LHCN-M2 (cell line): ENCODE measurements at regions not wholly inside any gene's neighbourhood (a gene's known extent, or its start where the extent isn't known, plus 50 kb on each side); places are given as distances from the start of the nearest gene placed in this dataset.

ENCODE experiments used
- DNase-seq: peaks from one replicate; pipeline ENCODE4 v3.0.0-alpha.2; 2012; ENCODE audit warnings: low read depth

DNA sequence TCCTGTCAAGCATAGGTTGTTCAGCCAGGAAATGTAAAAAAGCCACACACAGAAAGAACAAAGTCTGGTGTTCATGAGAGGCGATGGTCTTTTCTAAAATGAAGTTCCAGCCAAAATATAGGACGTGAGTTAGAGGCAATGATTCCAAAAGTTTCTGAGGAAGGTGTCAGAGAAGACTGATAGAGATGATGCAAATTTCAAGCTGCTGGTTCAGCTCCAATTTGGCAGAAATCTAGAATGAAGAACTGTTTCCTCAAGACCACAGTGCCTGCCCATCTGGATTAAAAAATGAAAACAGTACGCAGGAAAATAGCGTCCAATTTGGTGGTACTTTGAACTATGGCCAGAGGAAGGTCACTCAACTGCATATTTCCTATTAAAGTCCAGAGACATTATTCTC lies 672.9 kb downstream of the SQOR start:
- DNase-seq: no peak

DNA sequence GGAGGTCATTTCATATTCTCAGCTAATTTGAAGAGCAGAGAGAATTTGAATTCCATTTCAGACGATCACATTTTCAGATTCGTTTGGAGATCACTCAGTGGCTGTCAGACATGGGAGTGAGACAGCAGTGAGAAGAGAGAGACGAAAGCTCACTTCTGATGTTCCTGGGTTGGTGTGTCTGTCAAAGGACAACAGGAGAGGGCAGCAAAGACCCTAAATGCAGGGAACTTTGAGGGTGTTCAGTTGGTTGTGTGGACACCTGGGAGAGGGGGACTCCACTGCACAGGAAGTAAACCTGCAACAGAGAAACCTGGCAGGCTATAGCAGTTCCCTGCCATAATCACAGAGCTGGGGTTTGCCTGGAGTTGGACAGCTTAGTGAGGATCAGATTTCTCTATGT lies 675.1 kb downstream of the SQOR start:
- DNase-seq: no peak

DNA sequence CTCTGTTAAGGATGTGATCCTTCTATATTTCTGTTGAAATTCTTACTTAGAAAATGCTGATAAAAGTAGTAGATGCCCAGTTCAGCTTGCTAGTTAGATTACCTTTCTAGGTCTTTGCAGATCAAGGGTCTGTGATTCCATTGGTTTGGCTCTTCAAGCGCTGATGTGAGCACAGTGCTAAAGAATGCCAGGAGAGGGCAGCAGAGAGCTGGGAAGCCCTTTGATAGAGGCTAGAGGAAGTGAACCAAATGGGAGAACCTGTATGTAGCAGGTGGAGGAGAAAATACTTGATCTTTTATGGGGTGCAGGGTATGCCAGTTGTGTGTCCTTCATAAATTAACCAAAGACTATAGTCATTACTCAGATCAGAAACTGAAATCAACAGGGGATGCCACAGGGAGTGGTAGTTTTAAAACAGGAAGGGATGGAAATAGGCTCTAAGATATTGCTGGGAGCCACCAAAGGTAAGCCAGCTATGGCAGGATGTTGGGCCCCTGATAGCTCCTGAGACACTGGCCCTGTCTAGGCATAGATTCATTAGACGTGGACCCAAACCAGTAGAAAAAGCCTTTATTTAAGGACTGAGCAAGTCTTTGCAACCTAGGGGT lies 677.4 kb downstream of the SQOR start:
- peak; percentile 7 for DNase-seq

DNA sequence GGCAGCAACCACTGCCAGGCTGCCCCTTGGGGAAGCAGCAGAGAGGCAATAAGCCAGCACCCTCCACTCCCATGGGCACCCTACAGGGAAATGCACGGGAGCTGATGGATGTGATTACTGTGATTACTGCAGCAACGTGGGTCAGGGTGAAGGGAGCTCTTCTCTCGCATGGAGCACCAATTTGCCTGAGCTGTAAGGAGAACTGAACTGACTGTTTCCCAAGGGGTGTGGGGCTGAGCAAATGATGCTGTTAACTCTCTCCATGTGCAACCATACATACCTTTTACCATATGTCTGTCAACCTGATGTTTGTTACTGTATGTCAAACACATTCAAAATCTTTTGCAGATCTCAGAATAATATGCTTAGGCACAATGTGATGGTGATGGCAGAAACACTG lies 680.6 kb downstream of the SQOR start:
- DNase-seq: no peak

DNA sequence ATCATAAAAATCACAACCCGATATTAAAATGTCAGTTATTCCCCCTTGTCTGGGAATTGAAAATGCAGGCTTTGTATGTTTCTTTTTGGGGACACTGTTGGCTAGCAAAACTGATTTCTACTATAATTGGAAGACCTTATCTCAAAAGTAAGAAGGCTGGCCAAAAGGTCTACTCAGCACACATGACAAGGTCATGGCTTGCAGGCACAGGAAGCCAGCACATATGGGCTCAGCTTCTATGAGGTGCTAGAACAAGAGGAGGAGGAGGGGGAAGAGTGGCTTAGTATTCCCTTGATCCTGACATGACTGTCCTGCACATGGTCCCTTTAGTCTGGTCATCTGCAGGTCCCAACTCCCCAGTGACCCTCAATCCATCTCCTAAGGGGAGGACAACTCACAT lies 681.2 kb downstream of the SQOR start:
- DNase-seq: no peak

DNA sequence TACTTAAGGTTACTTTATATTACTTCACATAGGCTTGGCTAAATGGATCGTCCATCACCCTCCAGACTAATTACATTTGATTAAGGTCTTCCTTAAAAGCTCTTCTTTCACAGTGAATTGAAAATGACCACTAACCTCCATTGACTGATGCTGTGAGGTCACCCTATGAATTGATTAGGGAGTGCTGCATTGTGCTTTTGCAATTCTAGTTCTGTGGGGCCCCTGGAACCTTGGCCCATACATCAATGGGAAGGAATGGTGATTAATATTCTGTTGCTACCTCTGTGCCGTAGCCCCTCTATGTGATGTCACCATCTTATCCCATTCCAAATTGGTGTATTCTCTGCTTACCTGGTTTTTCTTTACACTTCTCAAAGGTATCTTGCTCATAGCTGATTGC lies 682.2 kb downstream of the SQOR start:
- no peak for DNase-seq

DNA sequence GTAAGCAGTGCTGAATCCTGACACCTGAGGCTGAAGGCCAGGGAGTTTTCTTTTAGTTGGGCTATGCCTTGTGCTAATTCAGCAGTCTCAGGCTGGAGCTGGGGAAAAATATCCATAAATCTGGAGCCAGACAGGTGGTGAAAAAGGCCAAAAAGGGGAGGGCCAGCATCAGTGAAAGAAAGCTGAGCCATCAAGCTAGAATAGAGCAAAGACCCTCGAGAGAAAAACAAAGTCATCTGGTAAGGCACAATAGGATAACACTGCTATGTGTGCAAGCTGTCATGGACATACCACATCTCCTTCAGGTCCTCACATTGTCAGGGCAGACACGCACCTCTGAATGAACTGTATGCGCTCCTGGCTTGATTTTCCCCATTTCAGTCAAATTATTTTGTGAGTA lies 687.9 kb downstream of the SQOR start:
- DNase-seq: no peak

DNA sequence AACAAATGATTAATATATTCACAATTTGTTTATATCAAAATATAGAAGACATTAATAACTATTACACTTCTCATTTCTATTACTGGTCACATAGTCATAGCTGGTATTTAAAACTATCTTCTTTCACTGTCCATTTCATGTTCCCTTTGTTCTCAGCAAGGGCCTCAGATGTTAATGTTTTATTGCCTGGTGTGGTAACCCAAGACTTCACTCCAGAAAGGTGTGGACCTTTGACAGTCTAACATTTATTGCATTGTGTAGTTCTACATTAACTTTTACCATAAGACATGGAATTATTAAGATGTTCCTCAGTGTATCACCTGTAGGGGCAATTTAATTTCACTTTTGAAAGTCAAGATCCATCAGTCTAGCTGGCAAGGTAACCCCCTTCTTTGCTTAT lies 691.3 kb downstream of the SQOR start:
- DNase-seq: no peak

DNA sequence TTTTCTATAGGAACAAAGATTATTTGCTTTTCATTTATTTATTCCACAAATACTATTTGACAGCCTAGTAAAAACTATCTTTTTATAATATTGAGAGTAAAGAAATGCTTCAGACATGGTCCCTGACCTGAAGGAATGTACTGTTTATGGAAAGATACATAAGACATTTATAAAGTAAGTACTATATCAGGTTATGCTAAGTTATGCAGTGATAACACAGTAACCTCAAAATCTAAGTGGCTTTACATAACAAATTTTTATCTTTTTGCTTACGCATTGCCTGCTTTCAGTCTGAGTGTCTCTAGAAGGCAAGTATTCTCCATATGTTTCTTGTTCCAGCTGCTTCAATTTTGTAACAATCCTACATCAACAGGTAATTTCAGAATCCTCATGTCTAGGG lies 694.0 kb downstream of the SQOR start:
- no peak for DNase-seq

DNA sequence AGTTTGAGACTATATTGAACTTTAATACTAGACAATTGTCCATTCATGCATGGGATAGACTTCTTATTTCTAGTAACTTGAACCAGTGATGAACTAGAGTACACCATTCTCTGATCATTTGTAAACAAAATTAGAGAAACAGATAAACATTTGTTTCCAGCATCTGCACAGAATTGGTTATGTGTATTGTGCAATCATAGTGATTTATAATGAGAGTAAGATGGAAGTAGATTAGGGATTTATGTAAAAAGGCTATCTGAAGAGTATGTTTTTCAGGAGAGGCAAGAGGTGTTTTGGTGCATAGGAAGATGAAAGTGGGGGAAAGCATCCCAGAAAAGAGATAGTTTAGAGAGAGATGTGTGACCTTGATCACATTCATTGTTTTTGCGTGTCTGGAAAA lies 695.0 kb downstream of the SQOR start:
- DNase-seq: no peak

DNA sequence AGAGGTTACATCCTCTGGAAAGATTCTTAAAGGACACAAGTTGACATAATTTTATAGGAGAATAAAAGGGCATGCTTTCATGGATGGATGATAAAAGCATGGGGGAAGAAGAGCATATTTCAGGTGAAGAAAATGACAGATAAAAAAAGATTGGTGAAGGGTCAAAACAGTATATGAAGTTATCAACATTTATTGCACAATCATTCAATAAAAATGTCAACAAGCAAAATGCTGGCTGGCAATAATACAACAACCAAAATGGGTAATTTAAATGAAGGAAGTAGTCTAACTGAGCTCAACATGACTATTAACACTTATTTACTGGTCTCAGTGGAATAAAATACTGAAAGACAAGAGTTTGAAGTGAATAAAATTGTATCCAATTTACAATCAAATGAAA lies 696.7 kb downstream of the SQOR start:
- no peak for DNase-seq

DNA sequence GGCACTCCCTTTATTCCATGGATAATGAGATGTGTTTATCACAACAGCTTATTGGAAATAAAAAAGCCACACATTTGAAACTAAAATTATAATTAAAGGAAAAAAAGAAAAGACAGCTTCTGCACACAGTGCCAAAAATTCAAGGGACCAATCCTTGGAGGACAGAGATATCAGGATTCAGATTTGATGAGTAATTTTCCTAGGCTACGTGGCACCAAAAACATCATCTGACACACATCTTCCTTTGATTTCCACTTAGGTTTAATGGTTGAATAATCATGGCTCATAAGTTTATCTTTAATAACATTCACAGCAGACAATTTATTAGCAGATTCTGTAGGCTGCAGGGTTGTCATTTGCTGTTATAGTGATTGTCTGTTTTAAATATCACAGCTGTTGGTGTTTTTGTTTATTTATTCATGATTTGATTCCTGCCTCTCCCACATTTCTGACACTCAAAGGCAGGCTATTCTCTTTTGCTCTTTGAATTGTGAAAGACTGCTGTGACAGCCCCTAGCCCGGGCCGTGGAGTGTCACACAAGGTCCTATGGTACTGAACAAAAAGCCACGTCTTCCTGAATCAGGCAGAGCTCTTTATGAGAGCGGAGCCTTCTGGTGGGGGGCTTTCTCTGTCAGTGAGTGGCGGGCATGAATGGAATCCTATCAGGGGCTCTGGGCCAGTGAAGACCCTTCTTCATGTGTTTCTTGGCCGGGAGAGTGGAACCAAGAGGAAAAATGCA lies 708.5 kb downstream of the SQOR start:
- no peak for DNase-seq

DNA sequence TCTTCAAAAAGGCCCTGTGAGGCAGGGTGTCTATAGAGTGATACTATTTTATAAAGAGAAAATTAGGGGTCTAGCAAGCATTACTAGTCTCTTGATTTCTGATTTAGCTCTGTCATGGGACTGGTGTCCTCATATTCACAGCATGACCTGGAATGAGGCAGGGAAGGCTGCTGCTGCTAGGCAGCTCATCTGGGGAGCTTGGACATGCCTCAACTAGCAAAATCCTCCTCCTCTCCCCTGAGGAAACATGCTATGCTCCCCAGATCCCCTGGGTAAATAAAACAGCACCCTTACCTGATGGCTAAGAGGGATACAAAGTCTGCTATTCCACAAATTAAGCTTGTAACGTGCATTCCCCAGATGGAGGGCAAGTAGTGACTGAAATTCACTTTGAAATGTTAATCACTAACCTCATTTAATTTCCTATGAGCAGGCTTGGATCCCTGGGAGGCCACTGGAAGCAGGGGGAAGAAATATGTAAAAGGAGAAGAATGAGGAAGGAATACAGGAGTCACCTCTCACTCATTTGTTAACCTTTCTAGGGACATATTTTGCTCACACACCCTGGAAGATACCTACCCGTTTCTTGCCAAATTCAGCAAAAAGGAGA lies 709.4 kb downstream of the SQOR start:
- DNase-seq: no peak

DNA sequence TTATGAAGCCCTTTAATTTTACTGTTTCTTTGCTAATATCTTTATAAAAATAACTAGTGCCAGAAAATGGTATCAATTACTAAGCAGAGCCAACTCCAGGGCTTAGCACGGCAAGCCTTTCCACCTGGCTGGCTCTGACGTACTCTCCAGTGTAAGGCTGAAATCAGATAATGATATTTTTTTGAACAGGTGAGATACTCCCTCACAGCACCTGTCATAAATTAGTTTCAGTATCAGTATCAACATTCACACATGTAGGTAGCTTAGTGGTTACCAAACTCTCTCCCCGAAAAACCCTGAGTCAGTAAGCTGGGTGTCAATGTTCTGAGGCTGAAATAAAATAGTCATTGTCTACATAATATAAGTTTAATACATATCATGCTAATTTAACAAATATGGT lies 710.1 kb downstream of the SQOR start:
- no peak for DNase-seq

DNA sequence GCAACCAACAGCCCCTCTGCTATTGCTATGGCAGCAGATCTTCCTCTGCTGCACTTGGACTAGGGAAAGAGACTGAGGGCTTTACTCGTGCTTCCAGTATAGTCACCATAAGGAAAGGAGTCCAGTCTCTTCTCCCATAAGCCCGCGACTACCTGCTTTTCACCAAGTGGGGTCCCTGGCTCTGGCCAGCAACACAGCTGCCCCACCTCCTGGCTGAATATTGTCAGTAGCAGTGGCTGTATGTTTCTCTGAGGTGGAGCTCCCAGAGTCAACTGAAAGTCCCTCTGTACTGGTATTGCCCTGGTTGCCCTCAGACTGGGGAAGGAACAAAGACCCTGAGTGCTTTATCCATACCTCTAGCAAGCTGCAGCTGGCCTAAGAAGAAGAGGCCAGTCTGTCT lies 719.6 kb downstream of the SQOR start:
- DNase-seq: no peak

DNA sequence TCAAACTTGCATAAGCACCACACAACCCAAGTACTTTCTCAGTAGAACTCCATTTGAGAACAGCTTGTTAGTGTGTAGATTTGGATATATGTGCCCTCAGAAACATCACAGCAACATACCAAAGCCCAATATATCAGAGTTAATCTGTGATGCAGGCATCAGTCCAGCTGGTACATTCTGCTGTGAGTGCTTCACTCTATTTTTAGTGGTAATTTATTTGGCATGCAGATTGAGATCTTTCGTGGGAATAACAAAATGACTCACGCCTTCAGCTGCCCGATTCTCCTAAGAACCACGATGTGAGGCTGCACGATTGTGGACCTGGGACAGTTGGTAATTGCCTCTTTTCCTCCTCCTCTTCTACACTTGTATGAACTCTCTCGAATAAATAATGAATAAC lies 730.7 kb downstream of the SQOR start:
- no peak for DNase-seq

DNA sequence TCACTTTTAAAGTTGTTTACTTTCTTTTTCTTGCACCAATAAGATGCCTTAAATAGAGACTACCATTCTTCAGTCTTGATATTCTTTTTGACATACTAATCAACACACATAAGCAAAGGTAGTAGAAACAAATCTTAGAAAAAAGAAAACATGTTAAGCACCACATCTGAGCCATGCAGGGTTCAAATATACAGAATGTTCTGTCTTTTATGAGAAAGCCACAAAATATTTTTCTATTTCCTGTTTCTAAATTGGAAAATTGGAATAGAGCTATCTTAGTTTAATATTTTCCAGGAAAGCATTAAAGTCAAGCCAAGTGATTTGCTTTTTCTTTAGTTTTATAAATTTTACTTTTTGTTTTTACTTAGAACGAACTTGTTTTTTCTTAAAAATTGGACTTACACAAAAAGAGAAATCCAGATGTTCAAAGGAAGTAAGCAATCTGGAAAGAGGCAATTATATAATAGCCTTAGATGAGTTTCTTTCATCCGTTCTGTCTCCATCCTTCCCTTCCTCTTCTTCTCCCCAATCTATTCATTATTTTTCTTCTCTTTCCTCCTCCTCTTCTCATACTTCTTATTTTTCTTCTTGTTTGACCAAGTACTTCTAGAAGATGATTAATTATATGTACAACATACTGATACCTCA lies 731.7 kb downstream of the SQOR start:
- no peak for DNase-seq

DNA sequence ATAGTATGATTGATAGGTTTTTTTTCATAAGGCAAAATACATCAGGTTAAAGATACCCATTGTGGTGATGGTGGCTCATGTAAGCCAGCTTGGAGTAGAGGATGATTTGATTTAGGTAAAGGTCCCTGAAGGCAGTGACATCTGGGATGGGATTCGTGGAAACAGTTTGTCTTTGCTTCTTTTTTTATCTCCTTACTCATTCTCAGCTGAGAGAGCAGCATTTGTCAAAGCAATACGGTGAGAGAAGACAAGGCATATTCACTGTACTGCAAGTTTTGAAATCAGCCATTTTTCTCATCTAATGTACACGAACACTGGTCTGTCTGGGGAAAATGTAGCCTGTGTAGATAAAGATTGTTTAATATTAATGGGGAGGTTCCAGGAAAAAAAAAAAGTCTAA lies 749.1 kb downstream of the SQOR start:
- DNase-seq: no peak

DNA sequence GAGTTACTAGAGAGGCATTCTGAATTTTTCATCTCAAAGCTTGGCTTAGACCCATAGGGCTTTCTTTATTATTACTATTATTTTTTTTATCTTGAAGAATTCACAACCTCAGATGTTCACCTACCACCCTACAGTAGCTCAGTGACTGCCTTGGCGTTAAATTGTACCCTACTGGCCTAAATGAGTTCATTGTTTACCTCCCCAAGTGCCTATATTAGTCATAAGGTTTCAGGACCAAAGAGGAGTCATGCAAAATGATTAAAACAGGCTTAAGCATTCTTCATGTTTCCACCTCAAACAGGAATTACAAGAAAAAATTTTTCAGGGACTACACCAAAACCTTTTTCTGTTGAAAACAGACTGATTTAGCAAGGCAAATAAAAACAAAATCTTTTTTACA lies 751.5 kb downstream of the SQOR start:
- no peak for DNase-seq

DNA sequence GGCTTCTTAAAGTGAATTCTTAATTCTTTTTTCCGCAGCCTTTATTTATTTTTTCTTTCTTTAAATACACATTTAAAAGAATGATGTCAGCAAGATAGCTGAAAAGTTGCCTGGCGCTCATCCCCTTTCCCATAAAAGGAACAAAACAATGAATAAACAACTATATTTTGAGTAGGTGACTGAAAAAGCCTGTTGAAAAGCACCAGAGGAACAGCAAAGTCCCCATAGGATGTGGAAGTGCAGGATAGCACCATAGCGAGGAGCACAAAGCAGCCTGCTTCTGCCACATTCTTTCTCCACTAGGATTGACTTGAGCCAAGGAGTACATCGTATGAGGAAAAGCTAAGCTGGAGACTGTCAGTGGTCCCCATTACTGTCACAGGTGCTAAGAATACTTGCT lies 754.9 kb downstream of the SQOR start:
- DNase-seq: no peak

DNA sequence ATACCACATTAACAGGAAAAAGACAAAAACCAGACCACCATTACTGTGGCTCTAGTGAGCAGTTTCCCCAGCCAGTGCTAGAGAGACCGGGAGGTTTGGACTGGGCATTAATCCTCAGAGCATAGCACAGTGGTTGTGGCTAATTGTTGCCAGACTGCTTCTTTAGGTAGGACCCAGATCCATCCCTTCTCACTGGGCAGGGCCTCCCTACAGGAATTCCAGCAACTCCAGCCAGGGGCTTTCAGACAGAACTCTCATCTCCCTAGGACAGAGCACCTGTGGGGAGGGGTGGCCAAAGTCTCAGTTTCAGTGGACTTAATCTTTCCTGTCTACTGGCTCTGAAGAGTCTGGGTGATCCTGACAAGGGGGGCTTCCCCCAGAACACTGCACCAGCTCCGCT lies 759.6 kb downstream of the SQOR start:
- DNase-seq: no peak

DNA sequence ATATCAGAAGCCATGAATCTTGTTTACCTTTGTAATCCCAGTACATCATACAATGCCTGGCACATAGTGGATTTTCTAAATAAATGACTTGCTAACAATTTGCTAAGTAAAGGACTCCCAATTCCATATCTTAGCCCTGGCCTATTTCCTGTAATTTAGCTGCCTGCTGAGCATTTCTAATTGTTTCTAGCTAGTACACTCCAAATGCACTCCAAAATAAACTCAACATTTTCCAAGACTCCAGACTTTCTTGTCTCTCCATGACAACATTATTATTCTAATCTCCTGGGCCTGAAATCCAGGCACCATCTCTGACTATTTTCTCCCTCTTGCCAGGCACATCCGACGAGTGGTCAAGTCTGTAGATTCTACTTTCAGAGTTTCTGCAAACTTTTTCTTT lies 773.5 kb downstream of the SQOR start:
- no peak for DNase-seq

DNA sequence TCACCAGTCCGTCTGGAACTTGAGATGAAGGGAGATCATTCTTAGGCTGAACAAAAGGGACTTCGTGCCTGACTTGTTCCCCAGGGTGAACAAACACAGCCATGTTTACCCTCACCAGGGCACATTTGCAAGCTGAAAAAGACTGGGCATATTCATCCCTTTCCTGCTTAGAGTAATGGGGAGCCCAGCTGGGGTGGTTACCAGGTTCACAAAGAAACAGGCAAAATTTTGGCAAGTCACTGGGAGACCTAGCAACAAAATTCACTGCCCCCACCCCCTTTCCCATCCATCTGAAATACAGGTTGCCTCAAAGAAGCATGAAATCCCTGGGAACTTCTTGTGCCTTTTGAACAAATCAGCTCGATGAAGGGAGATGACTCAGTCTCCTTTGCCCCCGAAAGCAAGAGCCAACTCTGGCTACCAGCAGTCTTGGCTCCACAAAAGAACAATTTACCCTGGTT lies 775.0 kb downstream of the SQOR start:
- DNase-seq: no peak
